ENCODE measurements at regions not wholly inside any gene's neighbourhood (a gene's known extent, or its start where the extent isn't known, plus 50 kb on each side); places are given as distances from the start of the nearest gene placed in this dataset.

DNA sequence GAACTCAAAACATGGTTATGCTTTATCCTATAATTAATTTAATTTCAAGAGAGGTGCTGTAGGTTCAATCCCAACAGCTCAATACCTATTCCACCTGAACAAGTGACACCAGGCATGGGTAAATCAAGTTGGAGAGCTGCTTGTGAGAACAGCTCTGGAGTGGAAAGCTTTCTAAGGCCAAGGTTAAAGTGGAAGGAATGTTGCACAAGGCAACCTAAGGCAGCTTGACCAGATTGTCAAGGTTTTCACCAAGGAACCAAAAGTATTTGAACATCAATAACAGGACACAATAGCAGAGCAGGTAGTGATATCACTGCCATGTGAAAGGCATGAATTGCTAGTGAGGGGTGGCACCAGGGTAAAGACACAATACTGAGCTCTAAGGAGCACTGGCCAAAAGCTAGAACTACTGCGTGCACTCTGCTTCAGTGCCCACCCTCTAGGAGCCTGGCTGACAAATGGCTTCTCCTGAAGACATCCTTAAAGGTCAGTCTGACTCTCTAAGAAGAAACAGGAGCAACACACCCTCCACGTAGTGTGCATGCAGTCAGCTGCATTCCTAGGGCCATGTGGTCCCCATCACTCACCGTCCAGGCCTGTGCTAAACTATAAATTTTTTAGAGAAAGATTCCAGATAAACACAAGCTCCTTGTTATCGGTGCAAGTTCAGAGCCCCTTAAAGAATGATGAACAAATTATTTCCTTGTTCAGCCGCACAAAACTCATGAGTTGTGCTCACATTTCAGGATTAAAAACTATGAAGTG is 677.7 kb upstream of the KLF4 start:
- DNase-seq = no peak

DNA sequence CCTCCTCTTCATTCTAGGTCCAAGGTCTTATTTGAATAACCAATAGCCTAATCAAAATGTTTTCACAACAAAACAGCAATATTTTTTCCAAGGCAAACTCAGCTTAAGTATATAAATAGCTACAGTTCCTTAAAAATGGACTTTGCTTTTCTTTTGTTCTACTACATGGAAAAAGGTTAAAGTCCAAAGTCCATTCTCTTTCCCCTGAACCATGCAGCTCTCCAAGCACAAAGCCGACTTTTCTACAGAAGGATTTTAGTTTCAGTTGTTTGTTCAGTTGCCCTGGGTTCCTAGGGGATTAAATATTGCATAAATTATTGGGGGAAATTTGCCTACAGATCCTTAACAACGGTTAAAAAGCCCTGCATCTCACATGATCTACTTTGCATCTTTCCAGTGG is 677.0 kb upstream of the KLF4 start:
- no peak for DNase-seq

DNA sequence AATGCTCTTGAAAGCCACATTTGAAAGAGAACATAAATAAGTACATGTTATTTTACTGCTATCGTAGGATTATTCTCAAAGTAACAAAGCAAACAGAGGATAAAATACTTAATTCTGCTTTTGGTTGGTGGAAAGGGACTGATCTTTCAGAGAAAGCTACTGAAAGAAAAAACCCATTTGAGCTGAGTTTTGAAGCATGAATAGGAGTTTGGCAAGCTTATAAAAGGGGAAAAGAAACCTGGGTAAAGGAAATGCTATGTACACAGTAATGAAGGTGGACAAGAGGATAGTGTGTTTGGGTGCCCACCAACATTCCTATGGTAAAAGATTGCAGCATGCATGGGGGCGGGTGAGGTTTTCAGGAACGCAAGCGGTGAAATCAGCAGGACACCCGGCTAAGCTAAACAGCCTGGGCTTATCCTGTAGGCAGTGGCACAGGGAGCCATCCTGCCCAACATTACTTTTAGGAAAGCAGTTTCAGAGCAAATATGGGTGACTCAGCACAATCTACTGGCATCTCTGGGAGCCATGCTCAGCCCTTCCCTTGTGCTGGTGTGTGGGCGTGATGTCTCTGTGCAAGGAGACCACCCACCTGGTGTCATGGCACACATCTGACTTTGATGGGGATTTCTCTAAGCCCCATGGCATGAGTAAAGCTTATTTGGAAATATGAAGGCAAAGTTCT is 673.9 kb upstream of the KLF4 start:
- no peak for DNase-seq

DNA sequence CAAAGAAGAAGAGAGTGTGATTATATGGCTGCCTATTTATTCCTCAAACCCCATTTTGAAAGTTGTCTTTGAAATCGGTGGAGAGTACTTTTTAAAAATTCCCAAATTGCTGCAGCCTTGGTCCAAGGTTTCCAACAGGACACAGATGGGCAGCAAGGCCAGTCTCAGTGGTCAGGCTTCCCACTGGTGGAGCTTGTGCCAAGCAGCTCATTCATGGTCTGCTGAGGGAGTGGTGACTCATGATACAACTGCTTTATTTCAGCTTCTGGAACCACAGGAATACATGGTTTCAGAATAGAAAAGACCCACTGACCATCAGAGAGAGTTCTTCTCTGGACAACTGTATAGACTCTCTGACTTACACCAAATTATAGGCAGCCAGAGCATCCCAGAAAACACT is 673.1 kb upstream of the KLF4 start:
- no peak for DNase-seq

DNA sequence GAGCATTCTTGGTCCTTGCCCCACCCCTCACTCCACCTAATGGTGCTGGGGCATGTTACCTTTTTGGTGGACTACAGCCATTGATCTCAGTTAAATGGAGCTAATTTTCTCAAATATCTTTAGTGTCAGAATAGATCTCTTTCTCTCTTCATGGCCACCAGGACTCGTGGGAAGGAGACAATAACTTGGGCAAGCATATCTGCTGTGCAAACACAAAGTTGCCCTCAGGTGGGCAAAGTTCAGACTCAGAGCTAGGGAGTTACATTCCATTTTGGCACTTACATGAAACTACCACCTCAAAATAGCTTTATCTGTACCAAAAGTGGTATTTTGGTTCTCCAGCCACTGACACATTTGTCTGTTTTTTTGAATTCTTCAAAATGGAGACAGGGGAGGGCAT is 671.9 kb upstream of the KLF4 start:
- no peak for DNase-seq

DNA sequence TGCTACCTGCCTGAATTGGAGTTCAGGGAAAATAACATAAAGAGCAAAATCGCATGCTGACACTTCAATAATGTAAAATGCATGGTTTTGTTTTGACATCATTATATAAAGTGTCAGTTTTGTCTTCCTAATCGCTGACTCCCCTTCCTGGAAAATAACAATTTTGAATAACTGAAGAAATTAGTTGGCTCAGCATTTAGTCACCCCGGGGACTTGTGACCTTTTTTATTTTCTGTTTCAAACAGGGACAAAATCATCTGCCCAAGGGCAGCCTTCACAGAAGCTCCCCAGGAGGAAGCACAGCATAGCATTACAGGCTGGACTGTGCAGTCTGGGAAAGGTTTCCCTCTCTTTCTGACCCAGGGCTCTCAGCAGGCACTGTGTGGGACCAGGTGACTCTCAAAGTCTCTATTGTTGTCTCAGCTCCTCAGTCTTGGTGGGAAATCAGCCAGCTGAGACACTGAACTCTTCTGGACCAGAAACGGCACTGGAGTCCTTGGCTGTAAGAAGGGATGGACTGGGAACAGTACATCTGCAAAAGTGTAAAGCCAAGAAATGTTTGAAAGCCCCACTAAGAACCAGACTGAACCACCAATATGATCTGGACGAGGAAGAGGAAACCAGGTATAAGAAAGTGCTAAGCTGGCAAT is 671.3 kb upstream of the KLF4 start:
- no peak for DNase-seq

DNA sequence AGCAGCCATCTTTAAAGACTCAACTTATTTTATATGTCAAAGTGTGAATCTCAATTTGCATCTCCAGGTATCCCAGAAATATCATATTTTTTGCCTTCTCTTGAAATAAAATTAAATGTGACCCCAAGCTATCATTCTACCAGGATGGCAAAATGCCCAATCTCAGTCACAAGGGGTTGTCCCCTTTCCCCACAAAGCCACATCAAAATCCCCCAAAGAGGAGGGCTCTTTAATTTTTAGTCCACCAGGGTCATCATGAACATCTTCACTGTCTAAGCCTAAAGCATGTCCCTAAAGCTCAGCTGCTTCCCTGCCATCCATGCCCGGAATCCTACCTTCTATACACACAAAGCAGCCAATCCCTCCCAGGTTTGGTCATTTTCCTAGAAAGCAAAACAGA is 670.5 kb upstream of the KLF4 start:
- DNase-seq = no peak

DNA sequence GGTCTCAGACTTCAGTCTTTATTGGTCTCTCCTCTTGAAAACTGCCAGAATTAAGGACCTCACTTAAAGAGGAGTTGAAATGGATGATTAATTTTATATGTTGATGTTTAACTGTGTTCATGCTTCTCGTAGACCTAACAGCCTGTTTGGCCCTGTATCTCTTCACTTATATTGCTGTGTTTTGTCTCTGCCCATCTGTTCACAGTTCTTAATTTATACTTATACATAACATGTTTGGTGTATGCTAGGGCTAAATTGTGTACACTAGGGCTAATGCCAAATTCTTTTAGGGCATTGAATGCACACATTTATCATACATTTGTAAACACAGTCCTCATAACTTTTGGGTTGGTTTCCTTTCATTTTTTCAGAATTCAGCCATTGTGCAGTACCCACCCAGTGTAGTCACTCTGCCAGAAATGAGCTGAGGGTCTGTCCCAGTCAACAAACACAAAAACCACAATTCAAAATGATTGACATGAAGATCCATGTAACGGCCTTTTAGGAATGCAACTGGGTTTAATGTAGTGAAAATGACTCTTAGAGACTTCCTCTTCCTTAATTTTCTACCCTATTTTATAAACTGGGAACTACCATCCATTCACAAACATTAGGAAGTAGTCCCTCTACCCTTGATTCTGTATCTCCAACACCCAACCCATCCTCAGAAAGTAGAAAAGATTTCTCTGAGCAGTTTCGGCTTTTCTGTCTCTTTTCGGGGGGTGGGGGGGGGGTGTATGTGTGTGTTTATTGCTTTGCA is 668.8 kb upstream of the KLF4 start:
- DNase-seq = no peak

DNA sequence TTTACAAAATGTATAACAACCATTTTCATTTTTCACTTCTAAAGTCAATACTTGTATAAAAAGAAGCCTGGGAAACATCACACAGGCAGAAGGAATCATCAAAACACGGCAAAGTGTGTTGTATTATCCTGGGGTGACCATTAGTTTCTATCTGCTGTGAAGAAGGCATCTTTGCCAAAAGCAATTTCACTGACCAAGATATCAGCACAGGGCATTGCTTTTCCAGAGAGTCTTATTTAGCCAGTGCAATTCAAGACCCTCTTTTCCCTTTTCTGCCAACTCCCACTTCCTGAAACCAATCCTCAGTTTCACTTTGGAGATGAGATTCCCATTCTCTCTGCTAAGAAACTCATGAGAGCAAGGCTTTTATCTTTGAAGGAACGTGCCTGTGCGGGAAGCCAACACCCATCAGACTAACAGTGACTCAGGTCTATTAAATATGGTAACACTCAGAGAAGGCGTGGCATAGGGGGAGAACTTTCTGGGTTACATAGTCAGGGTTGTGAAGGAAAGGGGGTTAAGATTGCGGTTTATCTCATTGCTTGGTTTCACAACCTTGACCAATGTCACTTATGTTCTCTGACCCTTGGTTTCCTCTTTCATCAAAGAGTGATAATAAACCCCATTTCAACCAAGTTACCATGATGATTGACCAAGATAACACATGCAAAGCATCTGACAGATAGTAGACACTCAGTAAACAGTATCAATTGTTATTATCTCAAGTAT is 666.9 kb upstream of the KLF4 start:
- no peak for DNase-seq

DNA sequence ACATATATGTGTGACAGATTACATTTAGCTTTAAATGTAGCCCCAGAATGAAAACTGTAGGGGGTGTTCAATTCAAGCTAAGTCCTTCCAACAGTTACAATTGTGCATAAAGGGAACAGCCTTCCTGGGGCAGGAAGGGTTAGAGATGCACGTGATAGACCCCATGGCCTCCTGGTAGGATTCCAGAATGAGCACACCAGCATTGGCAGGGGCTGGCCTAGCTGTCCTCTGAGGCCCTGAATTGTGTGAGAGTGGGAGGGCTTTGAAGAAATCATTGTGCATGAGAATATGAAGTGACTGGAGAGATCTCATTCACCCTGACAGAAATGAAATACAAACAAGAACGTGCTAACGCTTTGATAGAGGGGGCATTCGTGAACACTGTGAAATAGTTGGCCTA is 663.8 kb upstream of the KLF4 start:
- DNase-seq = no peak

DNA sequence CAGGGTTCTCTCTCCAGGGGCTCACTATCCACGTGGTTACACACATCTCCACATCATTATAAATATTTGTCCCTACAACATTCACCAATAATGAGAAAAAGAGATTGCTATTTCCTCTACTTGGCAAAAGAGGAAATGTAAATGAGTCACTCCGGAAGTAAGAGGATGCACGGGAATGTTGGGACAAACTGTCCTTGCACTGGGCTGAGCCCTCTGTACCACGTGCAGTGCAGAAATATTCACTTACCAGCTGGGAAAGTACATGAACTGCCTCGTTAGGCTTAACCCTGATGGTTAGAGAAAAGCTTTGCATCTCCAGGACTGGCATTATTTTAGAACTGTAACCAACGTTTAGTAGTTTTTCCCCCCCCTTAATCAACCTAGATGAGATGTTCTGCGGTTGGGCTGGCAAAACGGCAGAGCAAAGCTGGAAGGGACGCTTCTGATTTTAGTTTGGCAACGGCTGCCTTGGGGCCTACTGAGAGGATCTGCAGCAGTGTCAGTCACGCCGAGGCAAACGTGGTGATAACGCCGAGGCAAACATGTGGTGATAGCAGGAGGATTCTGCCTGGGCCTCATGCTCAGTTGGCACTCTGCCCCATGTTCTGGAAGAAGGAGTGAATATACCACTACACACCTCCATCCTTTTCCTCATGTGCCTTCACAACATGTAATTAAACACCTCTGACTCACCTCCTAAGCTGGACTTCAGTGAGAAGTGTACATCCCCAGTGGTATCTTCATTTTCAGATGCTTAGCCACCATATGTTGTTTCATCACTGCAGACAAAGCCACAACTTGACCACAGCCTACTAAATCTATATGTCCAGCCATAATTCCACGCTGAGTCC is 661.4 kb upstream of the KLF4 start:
- DNase-seq = no peak

DNA sequence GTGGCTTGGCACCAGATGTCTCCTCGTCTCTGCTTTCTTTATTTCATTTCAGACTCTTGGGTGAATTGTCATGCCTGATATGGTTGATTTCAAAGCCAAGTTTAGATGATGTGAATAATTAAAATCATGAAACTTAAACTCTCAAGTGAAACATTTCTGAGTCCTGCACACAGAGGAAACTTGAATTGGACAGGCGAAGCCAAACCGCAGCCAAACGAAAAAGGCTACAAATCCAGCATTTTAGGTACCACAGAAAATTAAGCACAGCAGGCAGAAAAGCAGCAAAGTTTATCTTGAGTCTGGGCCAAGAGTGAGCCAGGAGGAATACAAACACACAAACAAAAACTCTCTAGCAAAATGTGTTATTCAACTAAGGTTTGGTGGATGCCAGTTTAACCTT is 659.8 kb upstream of the KLF4 start:
- DNase-seq = no peak

DNA sequence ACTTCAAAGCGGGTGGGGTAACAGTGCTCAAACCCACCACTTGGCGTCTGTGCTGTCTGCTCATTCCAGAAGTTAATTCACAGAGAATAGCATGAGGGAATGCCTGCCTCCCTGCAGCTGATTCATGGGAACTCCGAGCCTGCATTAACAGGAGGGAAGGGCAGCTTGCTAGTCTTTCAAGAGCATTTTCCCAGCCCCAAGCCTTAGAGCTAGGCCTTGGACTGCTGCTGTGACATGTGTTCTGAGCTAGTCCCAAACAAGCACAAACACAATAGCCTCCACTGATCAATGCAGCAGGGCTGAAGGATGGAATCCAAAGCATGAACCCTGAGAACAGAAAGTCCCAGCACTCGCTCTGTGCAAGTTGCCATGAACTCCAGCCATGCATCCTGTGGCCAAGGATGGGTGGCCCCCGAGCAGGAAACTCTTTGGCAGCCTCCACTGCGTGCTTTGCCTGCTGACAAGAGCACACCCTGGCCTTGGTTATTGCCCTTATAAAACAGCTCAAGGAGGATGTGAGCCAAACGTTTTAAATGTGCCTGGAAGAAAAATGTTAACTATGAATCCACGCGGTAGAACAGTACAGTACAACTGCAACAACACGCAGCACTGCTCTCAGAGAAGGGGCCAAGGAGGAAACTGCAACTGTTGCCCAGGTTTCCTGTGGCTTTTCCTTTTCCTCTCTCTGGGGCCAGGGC is 653.1 kb upstream of the KLF4 start:
- no peak for DNase-seq

DNA sequence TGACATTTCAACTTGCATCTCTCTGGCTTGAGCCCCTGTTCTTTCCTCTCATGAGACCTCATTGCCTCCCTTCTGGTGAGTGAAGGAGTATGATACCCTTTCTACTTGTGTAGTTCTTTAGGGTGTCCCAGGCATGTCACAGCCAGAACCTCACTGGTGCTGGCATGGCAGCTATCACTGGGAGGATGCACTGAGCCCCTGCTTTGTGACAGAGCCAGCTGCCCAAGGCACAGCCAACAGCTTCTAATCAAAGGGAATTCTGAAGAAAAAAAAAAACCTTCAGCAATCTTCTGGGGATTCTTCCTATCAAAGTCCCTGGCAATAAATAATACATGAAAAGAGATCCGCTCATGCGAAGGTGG is 652.6 kb upstream of the KLF4 start:
- DNase-seq = no peak

DNA sequence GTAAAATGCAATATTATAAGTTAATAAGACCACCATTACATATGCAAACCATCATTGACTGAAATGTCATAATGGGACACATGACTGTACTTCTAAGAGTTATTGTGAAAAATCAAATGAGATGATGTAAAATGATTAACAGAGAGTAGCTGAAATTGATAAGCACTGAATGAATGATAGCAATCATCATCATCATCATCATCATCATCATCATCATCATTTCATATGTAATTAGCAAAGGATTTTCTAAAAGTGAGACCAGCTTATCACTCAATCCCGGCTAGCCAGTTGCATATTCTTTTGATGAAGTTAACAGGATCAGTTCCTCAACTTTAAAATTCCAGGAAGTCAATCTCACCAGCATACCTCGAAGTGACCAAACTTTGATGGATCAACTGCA is 650.3 kb upstream of the KLF4 start:
- no peak for DNase-seq

DNA sequence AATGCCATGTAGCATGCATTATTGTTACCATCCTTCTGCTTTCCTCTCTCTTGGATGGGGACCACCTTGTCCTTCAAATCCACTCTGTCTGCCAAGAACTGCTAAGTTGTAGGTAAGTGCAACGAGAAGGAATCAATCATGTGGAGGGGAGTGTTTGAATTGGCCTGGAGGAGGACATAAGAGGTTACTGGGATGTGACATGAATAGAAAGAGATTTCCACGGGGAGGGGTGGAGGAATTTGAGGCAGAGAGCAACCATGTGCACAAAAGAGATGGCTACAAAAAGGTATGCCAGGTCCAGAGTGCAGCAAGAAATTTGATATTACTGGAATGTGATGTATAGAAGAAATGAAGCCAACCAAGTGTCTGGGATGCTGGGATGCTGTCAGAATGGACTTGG is 648.9 kb upstream of the KLF4 start:
- DNase-seq = no peak

DNA sequence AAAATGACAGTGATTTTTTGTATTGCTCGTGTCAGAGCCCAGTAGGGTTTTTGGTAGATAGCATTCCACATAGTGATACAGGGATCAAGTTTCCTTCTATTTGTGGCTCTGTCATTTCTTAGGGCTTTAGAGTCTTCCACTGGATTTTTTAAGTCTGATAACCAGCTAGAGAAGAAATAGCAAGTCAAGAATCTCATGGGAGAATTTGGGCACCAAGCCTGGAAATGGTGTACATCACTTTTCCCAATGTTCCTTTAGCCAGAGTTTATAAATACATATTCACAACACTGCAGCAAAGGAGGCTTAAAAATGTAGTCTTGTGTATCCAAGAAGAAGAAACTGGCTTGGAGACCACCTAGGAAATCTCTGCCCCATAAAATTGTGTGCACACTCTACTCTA is 647.1 kb upstream of the KLF4 start:
- no peak for DNase-seq

DNA sequence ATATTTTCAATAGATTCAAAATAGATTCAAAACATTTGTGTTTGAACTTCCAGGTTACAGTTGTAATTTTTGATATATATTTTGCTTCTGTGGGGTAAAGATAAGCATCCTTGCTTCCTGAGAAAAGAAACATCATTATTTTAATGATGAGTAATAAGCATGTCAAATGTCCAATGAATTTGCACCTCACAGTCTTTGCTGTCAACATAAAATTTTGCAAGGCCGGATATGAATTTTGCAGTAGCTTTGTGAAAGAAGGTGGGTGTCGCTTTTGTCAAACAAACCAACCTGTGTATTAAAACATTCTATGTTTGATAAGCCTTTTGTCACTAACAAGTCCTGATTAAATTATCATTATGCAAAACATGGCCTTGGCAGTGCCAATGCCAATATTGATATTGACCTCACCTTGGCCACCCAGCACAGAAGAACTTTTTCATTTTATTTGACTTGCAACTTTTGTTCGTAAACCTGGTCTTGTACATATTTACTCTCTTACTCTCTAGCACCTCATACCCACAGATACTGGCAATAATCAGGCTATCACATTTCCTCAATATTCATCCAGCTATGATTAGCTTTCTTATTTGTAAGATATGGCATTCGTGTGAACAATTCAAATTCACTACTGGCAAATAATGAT is 645.0 kb upstream of the KLF4 start:
- DNase-seq = no peak

DNA sequence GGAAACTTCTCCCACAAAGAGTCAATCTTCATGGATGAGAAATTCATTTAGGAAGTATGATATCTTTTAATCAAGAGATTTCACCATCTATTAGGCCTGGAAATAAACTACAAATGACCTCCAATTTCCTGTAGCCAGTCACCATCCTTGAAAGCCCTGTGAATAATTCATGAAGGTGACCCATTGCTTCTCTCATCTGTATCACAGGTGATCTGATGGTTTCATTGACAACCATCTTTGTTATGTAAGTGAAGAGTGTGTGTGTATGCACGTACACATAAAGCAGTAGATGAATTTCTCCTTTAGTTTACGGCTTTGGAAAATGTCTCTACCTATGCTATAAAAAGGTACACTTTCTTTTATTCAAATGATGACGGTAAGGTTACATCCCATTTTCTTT is 644.1 kb upstream of the KLF4 start:
- no peak for DNase-seq

DNA sequence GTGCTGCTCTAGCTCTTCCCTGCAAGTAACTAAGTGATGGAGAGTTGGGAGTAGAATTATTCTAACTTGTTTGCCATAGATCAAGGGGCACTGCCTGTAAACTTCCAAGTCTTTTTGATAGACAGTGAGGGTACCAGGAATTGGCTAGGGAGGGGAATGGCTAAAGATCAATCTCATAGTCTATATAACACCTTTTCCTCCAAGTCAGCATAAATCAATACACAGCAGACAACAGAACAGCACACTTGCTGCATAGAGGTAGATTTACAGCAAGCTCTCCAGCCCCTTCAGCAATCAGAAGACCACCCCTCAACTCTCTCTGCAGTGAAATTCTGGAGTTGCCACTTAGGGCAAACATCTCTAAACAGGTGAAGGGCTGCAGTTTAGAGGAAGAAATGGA is 643.5 kb upstream of the KLF4 start:
- no peak for DNase-seq

DNA sequence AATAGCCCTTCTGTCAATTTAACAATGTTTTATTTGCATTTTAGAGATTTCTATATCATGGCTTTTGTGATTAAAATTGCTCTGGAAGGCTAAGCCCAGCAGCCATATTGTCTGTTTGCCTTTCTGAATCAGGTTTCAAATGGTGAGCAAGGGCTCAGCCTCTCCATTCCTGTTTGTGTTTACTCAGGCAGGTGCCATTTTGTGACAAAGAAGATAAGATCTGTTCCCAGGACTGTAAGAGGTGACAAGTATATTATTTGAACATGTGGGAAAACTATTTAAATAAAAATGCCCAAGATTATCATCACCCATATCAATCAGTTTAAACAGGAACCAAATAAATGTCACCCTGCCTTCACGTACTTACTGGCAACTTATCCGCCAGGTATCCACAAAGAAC is 641.3 kb upstream of the KLF4 start:
- DNase-seq = no peak
